ENCODE measurements at regions not wholly inside any gene's neighbourhood (a gene's known extent, or its start where the extent isn't known, plus 50 kb on each side); places are given as distances from the start of the nearest gene placed in this dataset.
"Not testable (repeated sequence)": the region's sequence is repeated elsewhere in the genome, so short reads cannot be mapped to it uniquely, and the experiment has no call there.

DNA sequence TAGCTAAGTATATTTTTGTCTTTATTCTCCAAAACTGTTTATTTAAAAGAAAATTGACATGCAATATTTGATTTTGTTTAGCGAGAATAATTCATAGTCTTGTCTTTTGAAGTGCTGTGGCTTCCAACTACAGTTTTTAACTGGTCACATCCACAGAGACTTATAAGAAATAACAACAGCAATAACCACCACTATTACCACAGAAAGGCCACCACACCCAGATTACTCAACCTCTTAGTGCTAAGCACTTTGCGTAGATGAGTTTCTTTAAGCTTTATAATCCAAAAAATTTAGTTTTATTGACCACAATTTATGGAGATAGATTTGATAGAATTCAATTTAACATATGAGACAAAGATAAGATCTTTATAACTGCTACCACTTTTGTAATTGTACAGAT, 468.4 kb upstream of the UBE2E2 start:
- no peak overlapping the region for H3K4me3 ChIP-seq
- DNase-seq: no peak
- no peaks in the 10 kb centered on the region for H3K27me3 ChIP-seq (ENCODE audit: low read depth)
- H3K36me3 ChIP-seq: no peaks in the 10 kb centered on the region
- H3K4me1 ChIP-seq: no peaks in the 10 kb centered on the region
- intact Hi-C loops (cut with micrococcal nuclease): no loop called here
- TF ChIP-seq, protein P1, sequence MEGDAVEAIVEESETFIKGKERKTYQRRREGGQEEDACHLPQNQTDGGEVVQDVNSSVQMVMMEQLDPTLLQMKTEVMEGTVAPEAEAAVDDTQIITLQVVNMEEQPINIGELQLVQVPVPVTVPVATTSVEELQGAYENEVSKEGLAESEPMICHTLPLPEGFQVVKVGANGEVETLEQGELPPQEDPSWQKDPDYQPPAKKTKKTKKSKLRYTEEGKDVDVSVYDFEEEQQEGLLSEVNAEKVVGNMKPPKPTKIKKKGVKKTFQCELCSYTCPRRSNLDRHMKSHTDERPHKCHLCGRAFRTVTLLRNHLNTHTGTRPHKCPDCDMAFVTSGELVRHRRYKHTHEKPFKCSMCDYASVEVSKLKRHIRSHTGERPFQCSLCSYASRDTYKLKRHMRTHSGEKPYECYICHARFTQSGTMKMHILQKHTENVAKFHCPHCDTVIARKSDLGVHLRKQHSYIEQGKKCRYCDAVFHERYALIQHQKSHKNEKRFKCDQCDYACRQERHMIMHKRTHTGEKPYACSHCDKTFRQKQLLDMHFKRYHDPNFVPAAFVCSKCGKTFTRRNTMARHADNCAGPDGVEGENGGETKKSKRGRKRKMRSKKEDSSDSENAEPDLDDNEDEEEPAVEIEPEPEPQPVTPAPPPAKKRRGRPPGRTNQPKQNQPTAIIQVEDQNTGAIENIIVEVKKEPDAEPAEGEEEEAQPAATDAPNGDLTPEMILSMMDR (IDR thresholded peaks at IDR 0.05; ENCODE audit: borderline replicate concordance): no peak
- peaks cover 7% of the 10 kb centered on the region for H3K9me3 ChIP-seq (replicated peaks)
- H3K27ac ChIP-seq (replicated peaks): no peak overlapping the region

DNA sequence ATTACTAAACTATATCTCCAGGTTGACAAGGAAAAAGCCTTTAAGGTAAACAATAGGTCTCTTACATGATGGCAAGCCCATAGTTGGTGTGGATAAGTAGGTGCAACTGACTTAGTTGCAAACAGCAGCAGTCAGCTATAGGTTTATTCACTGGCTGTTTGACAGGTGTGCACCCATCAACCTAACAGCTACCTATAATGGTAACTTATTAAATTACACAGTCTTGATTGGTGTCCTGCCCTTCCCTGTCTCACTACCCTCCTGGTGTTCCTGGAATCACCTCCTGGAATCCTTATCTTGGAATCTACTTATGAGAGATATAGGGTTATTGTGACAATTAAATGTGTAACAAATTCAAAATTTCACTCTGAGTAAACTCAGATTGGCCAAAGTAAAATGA, 467.8 kb upstream of the UBE2E2 start:
- Histone ChIP-seq H3K9me3 (replicated peaks) (peaks cover 7% of the 10 kb centered on the region), H3K27me3 (ENCODE audit: low read depth) (no peaks in the 10 kb centered on the region), H3K4me3 (no peak overlapping the region), H3K27ac (replicated peaks) (no peak overlapping the region), H3K36me3 (no peaks in the 10 kb centered on the region), H3K4me1 (no peaks in the 10 kb centered on the region)
- intact Hi-C loops (cut with micrococcal nuclease): no loop called here
- TF ChIP-seq, protein P1 (IDR thresholded peaks at IDR 0.05; ENCODE audit: borderline replicate concordance): no peak
- no peak for DNase-seq

DNA sequence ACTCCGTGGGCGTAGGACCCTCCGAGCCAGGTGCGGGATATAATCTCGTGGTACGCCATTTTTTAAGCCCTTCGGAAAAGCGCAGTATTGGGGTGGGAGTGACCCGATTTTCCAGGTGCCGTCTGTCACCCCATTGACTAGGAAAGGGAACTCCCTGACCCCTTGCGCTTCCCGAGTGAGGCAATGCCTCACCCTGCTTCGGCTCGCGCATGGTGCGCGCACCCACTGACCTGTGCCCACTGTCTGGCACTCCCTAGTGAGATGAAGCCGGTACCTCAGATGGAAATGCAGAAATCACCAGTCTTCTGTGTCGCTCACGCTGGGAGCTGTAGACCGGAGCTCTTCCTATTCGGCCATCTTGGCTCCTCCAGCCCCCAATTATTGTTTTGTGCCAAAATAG, 459.7 kb upstream of the UBE2E2 start:
- H3K4me1 ChIP-seq; H3K36me3 ChIP-seq; DNase-seq; H3K27me3 ChIP-seq (ENCODE audit: low read depth); intact Hi-C loops (cut with micrococcal nuclease); H3K9me3 ChIP-seq (replicated peaks); H3K4me3 ChIP-seq; H3K27ac ChIP-seq (replicated peaks): not testable (repeated sequence)

DNA sequence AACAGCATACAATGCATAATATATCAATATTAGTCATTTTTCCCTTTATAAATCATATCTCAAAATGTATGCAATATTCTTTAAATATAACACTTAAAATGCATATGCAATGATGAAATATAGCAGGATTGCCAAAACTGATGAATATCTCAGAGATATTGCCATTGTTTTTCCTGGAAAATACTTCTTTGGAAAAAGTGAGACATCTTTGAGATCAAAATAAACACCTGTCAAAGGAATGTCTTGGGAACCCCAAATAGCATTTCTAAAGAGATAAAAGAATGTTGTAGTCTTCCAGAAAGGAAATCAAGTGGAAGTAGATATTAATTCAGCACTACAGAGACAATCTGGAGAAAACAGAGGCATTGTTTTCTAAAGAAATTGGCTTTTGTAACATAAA, 457.8 kb upstream of the UBE2E2 start:
- no peaks in the 10 kb centered on the region for H3K27me3 ChIP-seq (ENCODE audit: low read depth)
- H3K36me3 ChIP-seq: no peaks in the 10 kb centered on the region
- no peak for DNase-seq
- peaks cover 6% of the 10 kb centered on the region for H3K9me3 ChIP-seq (replicated peaks)
- no peak overlapping the region for H3K27ac ChIP-seq (replicated peaks)
- intact Hi-C loops (cut with micrococcal nuclease): no loop called here
- TF ChIP-seq, protein P1 (IDR thresholded peaks at IDR 0.05; ENCODE audit: borderline replicate concordance): no peak
- no peak overlapping the region for H3K4me3 ChIP-seq
- no peaks in the 10 kb centered on the region for H3K4me1 ChIP-seq

DNA sequence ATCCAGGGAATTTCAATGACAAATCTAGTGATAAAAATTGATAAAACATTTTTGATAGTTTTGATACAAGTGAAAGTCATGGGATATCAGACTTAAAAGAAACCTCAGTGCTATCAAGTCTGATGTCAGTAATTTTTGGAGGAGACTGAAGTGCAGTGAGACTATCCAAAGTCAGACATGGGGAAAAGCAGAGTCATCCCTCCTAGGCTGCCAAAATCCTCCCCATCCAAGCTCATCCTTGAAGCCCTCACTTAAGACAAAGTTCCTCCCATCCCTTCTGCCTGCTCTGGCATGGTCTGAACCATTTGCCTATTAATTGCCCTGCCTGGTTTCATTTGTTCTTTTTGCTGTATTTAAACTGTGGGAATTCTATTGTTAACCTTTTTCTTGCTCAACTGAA, 456.9 kb upstream of the UBE2E2 start:
- Histone ChIP-seq H3K4me1 (no peaks in the 10 kb centered on the region), H3K27me3 (ENCODE audit: low read depth) (no peaks in the 10 kb centered on the region), H3K36me3 (no peaks in the 10 kb centered on the region), H3K9me3 (replicated peaks) (peaks cover 9% of the 10 kb centered on the region), H3K27ac (replicated peaks) (no peak overlapping the region), H3K4me3 (no peak overlapping the region)
- TF ChIP-seq, protein P1 (IDR thresholded peaks at IDR 0.05; ENCODE audit: borderline replicate concordance): no peak
- no peak for DNase-seq
- intact Hi-C loops (cut with micrococcal nuclease): no loop called here

DNA sequence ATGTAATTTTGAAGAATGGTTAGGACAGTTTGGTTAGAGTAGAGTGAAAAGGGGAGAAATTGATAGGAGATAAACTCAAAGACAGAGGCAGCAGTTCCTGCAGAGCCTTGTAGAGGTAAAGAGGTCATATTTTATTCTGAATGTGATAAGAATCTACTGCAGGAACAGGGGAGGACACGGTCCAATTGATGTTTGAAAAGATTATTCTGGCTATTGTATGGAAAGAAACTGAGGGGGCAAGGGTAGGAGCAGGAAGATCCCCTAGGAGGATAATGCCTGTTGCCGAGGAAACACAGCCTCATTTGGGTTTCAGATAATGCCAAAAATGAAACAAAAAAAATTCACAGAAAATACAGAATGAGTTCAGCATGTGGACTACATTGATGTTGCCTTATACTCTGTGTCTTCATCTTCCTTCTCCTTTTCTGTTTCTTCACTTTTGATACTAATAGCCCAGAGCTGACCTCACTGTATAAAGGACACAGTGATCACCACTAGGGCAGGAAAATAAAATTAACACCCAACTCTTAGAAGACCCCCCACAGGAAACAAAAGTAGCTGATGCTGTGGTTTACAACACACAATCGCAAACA, 454.6 kb upstream of the UBE2E2 start:
- TF ChIP-seq, protein P1 (IDR thresholded peaks at IDR 0.05; ENCODE audit: borderline replicate concordance): no peak

More for the DNA sequence above, 454.6 kb upstream of the UBE2E2 start:
- Histone ChIP-seq H3K36me3 (no peaks in the 10 kb centered on the region), H3K4me3 (no peak overlapping the region), H3K27me3 (ENCODE audit: low read depth) (no peaks in the 10 kb centered on the region), H3K27ac (replicated peaks) (no peak overlapping the region), H3K4me1 (no peaks in the 10 kb centered on the region), H3K9me3 (replicated peaks) (peaks cover 9% of the 10 kb centered on the region)
- intact Hi-C loops (cut with micrococcal nuclease): no loop called here
- DNase-seq: no peak

Measured in left ventricle myocardium inferior (tissue), 1 donor.